Peyer's patch (tissue), 4 donors: ENCODE measurements at regions not wholly inside any gene's neighbourhood (a gene's known extent, or its start where the extent isn't known, plus 50 kb on each side); places are given as distances from the start of the nearest gene placed in this dataset.
"Not testable (repeated sequence)": the region's sequence is repeated elsewhere in the genome, so short reads cannot be mapped to it uniquely, and the experiment has no call there.

Experiments
- DNase-seq, 3 donors: peaks; one replicate each; pipeline ENCODE4 v3.0.0-alpha.2; 2017 to 2019
- H3K27ac ChIP-seq, 4 donors: fragments of 200-600 bp; sonication (generic); one replicate each; pipeline ENCODE4 v1.5.1; 2016 to 2019
- H3K27me3 ChIP-seq, 2 donors: fragments of 200-600 bp; sonication (generic); one replicate each; pipeline ENCODE4 v1.5.1; 2019
- H3K36me3 ChIP-seq, 3 donors: fragments of 200-600 bp; sonication (generic); one replicate each; pipeline ENCODE4 v1.5.1; 2016 to 2019
- H3K4me1 ChIP-seq, 4 donors: fragments of 200-600 bp; sonication (generic); one replicate each; pipeline ENCODE4 v1.5.1; 2016 to 2019
- H3K4me3 ChIP-seq, 4 donors: fragments of 200-600 bp; sonication (generic); 1 replicate in 3 of 4; 2 replicates in 1 of 4; pipeline ENCODE4 v1.5.1; 2016 to 2019; ENCODE audit warnings: mild to moderate bottlenecking in 1 of 4
- H3K9me3 ChIP-seq, 4 donors: fragments of 200-600 bp; sonication (generic); one replicate each; pipeline ENCODE4 v1.5.1; 2016 to 2019; ENCODE audit warnings: mild to moderate bottlenecking in 1 of 4
- POLR2A ChIP-seq, 2 donors: fragments of 450-650 bp; IDR thresholded peaks; one replicate each; pipeline ENCODE4 v1.5.1; 2017; ENCODE audit warnings: antibody characterized with exemption in 2 of 2, mild to moderate bottlenecking in 2 of 2, moderate library complexity in 2 of 2
- TF ChIP-seq, protein P1 (sequence below), 6 experiments: fragments of 450-650 bp in 4 of 6; fragments of 200-600 bp in 2 of 6; sonication (generic) in 1 of 6; IDR thresholded peaks; one replicate each; pipeline ENCODE4 v1.5.1; 2017 to 2019; ENCODE audit warnings: antibody characterized with exemption in 6 of 6, mild to moderate bottlenecking in 3 of 6, moderate library complexity in 1 of 6

DNA sequence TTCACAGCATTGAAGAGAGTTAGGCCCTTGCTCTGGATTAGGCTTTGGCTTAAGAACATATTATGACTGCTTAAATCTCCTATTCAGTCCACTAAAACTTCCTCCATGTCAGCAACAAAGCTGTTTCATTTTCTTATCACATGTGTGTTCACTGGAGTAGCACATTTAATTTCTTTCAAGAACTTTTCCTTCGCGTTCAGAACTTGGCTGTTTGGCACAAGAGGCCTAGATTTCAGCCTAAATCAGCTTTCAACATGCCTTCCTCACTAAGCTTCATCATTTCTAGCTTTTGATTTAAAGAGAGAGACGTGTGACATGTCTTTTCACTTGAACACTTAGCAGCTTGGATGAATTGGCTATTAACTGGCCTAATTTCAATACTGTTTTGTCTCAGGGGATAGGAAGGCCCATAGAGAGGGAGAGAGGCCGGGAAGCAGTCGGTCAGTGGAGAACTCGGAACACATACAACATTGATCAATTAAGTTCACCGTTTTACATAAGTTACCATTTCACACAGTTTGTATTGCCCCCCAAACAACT, 885.2 kb upstream of the AUTS2 start:
- Histone ChIP-seq H3K27me3 (no peaks in the 10 kb centered on the region), H3K27ac (no peak overlapping the region), H3K36me3 (no peaks in the 10 kb centered on the region), H3K4me3 (no peak overlapping the region), H3K4me1 (no peaks in the 10 kb centered on the region), H3K9me3 (no peaks in the 10 kb centered on the region)
- TF ChIP-seq, protein P1, sequence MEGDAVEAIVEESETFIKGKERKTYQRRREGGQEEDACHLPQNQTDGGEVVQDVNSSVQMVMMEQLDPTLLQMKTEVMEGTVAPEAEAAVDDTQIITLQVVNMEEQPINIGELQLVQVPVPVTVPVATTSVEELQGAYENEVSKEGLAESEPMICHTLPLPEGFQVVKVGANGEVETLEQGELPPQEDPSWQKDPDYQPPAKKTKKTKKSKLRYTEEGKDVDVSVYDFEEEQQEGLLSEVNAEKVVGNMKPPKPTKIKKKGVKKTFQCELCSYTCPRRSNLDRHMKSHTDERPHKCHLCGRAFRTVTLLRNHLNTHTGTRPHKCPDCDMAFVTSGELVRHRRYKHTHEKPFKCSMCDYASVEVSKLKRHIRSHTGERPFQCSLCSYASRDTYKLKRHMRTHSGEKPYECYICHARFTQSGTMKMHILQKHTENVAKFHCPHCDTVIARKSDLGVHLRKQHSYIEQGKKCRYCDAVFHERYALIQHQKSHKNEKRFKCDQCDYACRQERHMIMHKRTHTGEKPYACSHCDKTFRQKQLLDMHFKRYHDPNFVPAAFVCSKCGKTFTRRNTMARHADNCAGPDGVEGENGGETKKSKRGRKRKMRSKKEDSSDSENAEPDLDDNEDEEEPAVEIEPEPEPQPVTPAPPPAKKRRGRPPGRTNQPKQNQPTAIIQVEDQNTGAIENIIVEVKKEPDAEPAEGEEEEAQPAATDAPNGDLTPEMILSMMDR (IDR thresholded peaks at IDR 0.05) = no peak
- no peak for TF ChIP-seq POLR2A (IDR thresholded peaks at IDR 0.05)
- no peak for DNase-seq

DNA sequence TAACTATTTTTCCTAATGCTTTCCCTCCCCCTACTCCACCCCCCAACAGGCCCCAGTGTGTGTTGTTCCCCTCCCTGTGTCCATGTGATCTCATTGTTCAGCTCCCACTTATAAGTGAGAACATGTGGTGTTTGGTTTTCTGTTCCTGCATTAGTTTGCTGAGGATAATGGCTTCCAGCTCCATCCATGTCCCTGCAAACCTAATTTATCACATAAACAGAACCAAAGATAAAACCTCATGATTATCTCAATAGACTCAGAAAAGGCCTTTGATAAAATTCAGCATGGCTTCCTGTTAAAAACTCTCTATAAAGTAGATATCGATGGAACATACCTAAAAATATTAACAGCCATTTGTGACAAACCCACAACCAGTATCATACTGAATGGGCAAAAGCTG, 884.1 kb upstream of the AUTS2 start:
- H3K36me3 ChIP-seq, H3K27me3 ChIP-seq, H3K27ac ChIP-seq, H3K4me3 ChIP-seq, DNase-seq, H3K9me3 ChIP-seq, H3K4me1 ChIP-seq: not testable (repeated sequence)

DNA sequence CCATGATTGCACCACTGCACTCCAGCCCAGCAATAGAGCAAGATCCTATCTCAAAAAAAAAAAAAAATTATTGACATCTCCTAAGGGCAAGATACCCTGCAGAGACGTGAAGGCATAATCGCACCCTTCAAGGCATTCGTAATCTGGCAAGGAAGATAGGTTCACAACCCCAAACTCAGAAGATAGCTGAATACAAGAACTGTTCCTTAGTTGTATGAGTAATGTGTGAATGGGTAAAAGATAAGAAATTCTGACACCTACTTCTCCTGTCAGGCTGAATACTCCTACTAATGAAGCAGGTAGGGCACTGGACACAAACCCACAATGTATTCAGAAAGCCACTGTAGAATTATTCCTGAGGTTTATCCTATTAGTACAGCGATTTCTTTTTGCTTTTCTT, 882.4 kb upstream of the AUTS2 start:
- no peaks in the 10 kb centered on the region for H3K36me3 ChIP-seq
- no peak for TF ChIP-seq POLR2A (IDR thresholded peaks at IDR 0.05)
- TF ChIP-seq, protein P1 (IDR thresholded peaks at IDR 0.05) = no peak
- H3K9me3 ChIP-seq = no peaks in the 10 kb centered on the region
- no peak overlapping the region for H3K4me3 ChIP-seq
- no peaks in the 10 kb centered on the region for H3K27me3 ChIP-seq
- no peak overlapping the region for H3K27ac ChIP-seq
- no peaks in the 10 kb centered on the region for H3K4me1 ChIP-seq
- DNase-seq = no peak

DNA sequence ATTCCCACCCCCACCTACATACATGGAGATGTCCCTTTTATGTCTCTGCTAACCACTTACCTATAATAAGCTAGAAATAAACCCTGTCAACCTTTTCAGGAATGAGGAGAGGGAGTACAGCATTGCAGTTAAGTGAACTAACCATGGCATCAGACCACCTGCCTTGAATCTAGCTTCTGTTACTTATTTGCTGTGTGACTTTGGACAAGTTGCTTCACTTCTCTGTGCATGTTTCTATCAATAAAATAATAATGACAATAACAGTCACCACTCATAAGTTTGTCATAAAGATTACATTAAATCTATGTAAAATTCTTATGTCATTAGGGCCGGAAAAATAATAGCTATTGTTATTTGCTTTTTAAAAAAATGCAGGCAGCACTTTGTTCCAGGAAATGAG, 881.1 kb upstream of the AUTS2 start:
- no peak for DNase-seq
- H3K27ac ChIP-seq = no peak overlapping the region
- no peaks in the 10 kb centered on the region for H3K36me3 ChIP-seq
- H3K9me3 ChIP-seq = no peaks in the 10 kb centered on the region
- H3K4me1 ChIP-seq = no peaks in the 10 kb centered on the region
- H3K4me3 ChIP-seq = no peak overlapping the region
- H3K27me3 ChIP-seq = no peaks in the 10 kb centered on the region
- TF ChIP-seq POLR2A (IDR thresholded peaks at IDR 0.05) = no peak
- TF ChIP-seq, protein P1 (IDR thresholded peaks at IDR 0.05) = no peak

DNA sequence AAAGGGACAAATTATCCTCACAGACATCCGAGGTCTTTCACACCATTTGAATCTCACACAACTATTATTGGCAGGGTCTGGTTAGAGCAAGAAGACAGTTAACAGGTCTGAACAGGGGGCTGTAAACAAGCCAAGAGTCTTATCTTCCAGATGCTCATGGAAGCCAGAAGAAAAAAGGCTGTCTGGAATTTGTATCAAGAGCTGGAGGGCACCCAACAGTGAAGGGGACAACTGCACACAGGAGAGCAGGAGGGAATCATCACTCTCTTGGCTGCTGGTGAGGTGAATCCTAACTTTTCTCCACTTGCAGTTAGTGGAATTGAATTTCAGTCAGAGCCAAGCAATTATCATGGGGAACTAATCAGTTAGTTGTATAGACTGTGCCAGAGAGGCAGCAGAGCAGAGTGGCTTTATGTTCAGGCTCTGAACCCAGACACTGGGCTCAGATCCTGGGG, 880.2 kb upstream of the AUTS2 start:
- H3K27me3 ChIP-seq = no peaks in the 10 kb centered on the region
- DNase-seq = no peak
- no peak overlapping the region for H3K4me3 ChIP-seq
- no peak overlapping the region for H3K27ac ChIP-seq
- H3K4me1 ChIP-seq = no peaks in the 10 kb centered on the region
- no peaks in the 10 kb centered on the region for H3K36me3 ChIP-seq
- TF ChIP-seq POLR2A (IDR thresholded peaks at IDR 0.05) = no peak
- H3K9me3 ChIP-seq = no peaks in the 10 kb centered on the region

DNA sequence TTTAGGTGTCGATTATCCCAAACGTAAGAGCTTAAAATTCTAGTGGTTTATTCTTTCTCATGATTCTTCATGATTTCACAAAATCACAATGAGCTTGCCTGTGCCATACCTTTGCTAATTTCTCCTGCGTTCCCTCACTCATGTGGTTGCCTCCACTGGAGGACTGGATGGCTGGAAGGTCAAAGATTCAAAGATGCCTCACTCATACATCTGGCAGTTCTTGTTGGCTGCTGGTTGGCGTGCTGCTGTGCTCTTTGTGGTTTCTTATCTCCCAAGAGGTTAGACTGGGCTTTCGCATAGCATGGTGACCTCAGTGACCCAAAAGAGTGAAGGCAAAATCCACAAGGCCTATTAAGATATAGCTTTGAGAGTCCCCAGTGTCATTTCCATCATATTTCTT, 877.6 kb upstream of the AUTS2 start:
- Histone ChIP-seq H3K9me3 (no peaks in the 10 kb centered on the region), H3K4me1 (no peaks in the 10 kb centered on the region)

More for the DNA sequence above, 877.6 kb upstream of the AUTS2 start:
- H3K4me3 ChIP-seq = no peak overlapping the region
- TF ChIP-seq, protein P1 (IDR thresholded peaks at IDR 0.05) = no peak
- no peaks in the 10 kb centered on the region for H3K36me3 ChIP-seq
- DNase-seq = no peak
- no peak overlapping the region for H3K27ac ChIP-seq
- no peaks in the 10 kb centered on the region for H3K27me3 ChIP-seq
